Progenitor cell of endocrine pancreas (in vitro differentiated cells): ENCODE measurements at regions not wholly inside any gene's neighbourhood (a gene's known extent, or its start where the extent isn't known, plus 50 kb on each side); places are given as distances from the start of the nearest gene placed in this dataset.
A peak's percentile ranks its signal among the peaks of the same experiment; 100 is the strongest.

Experiments
- DNase-seq: peaks from one replicate; pipeline ENCODE4 v3.0.0; 2021; ENCODE audit warnings: low spot score; ENCODE audit not compliant: unreplicated experiment
- H3K27ac Mint-ChIP-seq: 2 replicates; pipeline ENCODE4 v1.8.0; 2021; ENCODE audit warnings: mild to moderate bottlenecking, moderate library complexity, mixed read lengths
- H3K27me3 Mint-ChIP-seq: 2 replicates; pipeline ENCODE4 v1.8.0; 2021; ENCODE audit warnings: mixed read lengths
- H3K36me3 Mint-ChIP-seq: 2 replicates; pipeline ENCODE4 v1.8.0; 2022; ENCODE audit warnings: mixed read lengths; ENCODE audit not compliant: insufficient read depth
- H3K4me1 Mint-ChIP-seq: 2 replicates; pipeline ENCODE4 v1.8.0; 2021; ENCODE audit warnings: low read depth, mixed read lengths
- H3K4me3 Mint-ChIP-seq: 2 replicates; pipeline ENCODE4 v1.8.0; 2021; ENCODE audit warnings: low read depth, mild to moderate bottlenecking, moderate library complexity, mixed read lengths
- H3K9me3 Mint-ChIP-seq: 2 replicates; pipeline ENCODE4 v1.8.0; 2021; ENCODE audit warnings: low read depth, mixed read lengths
- CTCF ChIP-seq: fragments of 200-600 bp; sonication (generic); IDR thresholded peaks from one replicate; pipeline ENCODE4 v1.5.0; 2021; ENCODE audit warnings: antibody characterized with exemption, mild to moderate bottlenecking; ENCODE audit not compliant: unreplicated experiment

DNA sequence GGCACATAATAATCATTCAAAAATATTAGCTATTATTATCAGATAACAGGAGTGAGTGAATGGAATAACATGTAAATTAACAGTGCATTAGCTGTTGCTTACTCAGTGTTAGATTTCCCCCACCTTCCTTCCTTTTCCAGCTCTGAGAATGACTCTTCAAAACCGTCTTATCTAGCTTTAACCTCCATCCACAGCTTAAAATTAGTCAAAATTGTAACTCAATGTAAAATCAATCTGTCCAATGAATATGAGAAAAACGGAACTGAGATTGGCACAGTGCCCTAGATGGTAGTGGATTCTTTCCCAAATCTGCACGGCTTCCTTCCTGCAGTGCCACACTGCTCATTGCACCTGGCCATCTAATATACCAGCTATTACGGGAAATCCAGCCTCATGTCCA lies 156.8 kb upstream of the BDNF start:
- no peaks in the 10 kb centered on the region for H3K27me3 Mint-ChIP-seq
- no peaks in the 10 kb centered on the region for H3K36me3 Mint-ChIP-seq
- TF ChIP-seq CTCF: no peak
- no peak for DNase-seq
- no peaks in the 10 kb centered on the region for H3K4me1 Mint-ChIP-seq
- H3K4me3 Mint-ChIP-seq: no peak overlapping the region
- no peaks in the 10 kb centered on the region for H3K9me3 Mint-ChIP-seq
- no peak overlapping the region for H3K27ac Mint-ChIP-seq

DNA sequence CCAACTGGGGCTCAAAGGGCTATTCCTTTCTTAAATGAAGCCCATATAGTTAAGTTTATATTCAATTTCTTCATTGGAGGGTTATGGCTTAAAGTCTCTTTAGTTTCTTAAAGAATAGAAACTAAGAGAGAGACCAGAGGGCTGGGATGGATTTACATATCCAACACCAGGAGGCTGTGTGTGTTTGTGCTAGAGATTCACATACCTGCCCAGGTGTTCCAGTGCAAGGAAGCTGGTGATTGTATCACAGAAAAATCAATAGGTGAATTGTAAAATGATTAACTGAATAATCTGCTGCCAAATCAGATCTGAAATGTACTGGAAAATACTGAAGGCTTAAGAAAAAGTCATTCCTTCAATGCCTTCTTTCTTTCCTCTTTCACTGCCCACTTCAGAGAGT lies 148.2 kb upstream of the BDNF start:
- Mint-ChIP-seq H3K4me1 (peaks cover 21% of the 10 kb centered on the region), H3K9me3 (peaks cover 4% of the 10 kb centered on the region), H3K27ac (peak overlapping the region; percentile 23), H3K27me3 (no peaks in the 10 kb centered on the region), H3K36me3 (no peaks in the 10 kb centered on the region), H3K4me3 (peak overlapping the region; percentile 19)
- DNase-seq: no peak
- peak; percentile 13 for TF ChIP-seq CTCF

- H3K27me3 Mint-ChIP-seq: no peaks in the 10 kb centered on the region
Observed at GRCh38 chr11:27847496-27847895, 147.2 kb upstream of the BDNF start.

GRCh38 chr11:27842290-27842689 lies 142.0 kb upstream of the BDNF start:
- H3K9me3 Mint-ChIP-seq: no peaks in the 10 kb centered on the region
- H3K36me3 Mint-ChIP-seq: no peaks in the 10 kb centered on the region
- no peak for TF ChIP-seq CTCF
- no peaks in the 10 kb centered on the region for H3K27me3 Mint-ChIP-seq
- DNase-seq: no peak
- peaks cover 6% of the 10 kb centered on the region for H3K4me1 Mint-ChIP-seq
- no peak overlapping the region for H3K4me3 Mint-ChIP-seq
- no peak overlapping the region for H3K27ac Mint-ChIP-seq

More at GRCh38 chr11:27847496-27847895, 147.2 kb upstream of the BDNF start:
- no peak for TF ChIP-seq CTCF
- no peak overlapping the region for H3K4me3 Mint-ChIP-seq
- DNase-seq: no peak
- H3K27ac Mint-ChIP-seq: no peak overlapping the region
- no peaks in the 10 kb centered on the region for H3K36me3 Mint-ChIP-seq
- H3K9me3 Mint-ChIP-seq: peaks cover 4% of the 10 kb centered on the region
- H3K4me1 Mint-ChIP-seq: peaks cover 21% of the 10 kb centered on the region

DNA sequence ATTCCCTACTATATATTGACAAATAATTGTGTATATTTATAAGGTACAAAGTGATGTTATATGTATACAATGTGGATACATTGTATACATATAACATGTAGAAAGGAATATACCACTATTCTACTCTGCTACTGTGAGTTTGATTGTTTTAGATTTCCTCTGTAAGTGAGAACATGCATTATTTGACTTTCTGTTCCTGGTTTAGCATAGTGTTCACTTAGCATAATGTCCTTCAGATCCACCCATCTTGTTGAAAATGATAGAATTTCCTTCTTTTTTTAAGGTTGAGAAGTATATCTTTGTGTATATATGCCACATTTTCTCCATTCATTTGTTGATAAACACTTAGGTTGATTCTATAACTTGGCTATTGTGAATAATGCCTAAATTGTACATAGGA lies 140.8 kb upstream of the BDNF start:
- Mint-ChIP-seq H3K36me3 (no peaks in the 10 kb centered on the region), H3K27me3 (no peaks in the 10 kb centered on the region), H3K9me3 (no peaks in the 10 kb centered on the region), H3K27ac (no peak overlapping the region), H3K4me3 (no peak overlapping the region), H3K4me1 (no peaks in the 10 kb centered on the region)
- DNase-seq: no peak
- no peak for TF ChIP-seq CTCF
